ENCODE measurements at regions not wholly inside any gene's neighbourhood (a gene's known extent, or its start where the extent isn't known, plus 50 kb on each side); places are given as distances from the start of the nearest gene placed in this dataset.
A peak's percentile ranks its signal among the peaks of the same experiment; 100 is the strongest.

GRCh38 chr6:1509241-1509640 is 100.5 kb upstream of the FOXC1 start:
- TF ChIP-seq, protein P1, sequence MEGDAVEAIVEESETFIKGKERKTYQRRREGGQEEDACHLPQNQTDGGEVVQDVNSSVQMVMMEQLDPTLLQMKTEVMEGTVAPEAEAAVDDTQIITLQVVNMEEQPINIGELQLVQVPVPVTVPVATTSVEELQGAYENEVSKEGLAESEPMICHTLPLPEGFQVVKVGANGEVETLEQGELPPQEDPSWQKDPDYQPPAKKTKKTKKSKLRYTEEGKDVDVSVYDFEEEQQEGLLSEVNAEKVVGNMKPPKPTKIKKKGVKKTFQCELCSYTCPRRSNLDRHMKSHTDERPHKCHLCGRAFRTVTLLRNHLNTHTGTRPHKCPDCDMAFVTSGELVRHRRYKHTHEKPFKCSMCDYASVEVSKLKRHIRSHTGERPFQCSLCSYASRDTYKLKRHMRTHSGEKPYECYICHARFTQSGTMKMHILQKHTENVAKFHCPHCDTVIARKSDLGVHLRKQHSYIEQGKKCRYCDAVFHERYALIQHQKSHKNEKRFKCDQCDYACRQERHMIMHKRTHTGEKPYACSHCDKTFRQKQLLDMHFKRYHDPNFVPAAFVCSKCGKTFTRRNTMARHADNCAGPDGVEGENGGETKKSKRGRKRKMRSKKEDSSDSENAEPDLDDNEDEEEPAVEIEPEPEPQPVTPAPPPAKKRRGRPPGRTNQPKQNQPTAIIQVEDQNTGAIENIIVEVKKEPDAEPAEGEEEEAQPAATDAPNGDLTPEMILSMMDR (conservative IDR thresholded peaks at IDR 0.05; ENCODE audit: control insufficient read depth, insufficient read depth, low read depth, low read length): no peak
- H3K4me3 ChIP-seq (ENCODE audit: control insufficient read depth, low read depth, low read length): no peak overlapping the region
- peak; percentile 21 for DNase-seq (ENCODE audit: low read depth)

DNA sequence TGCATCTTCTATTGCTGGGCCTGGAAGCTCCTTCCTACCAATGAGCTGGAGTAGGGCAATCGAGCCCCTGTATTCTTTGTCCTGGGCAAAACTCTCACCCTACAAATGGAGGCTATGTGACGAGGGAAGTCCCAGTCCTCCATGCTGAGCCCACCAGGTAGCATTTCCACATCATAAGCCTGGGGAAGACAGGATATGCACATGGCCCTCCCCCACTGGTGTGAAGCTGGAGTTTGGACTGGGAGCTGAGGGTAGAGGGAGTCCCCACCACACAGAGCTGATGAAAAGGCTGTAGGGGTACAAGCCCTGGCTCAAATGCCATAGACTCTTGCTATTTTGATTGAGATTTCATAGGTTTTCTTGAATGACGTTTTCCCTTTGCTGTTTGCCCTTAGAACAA is 99.5 kb upstream of the FOXC1 start:
- TF ChIP-seq, protein P1 (conservative IDR thresholded peaks at IDR 0.05; ENCODE audit: control insufficient read depth, insufficient read depth, low read depth, low read length): no peak
- no peak for DNase-seq (ENCODE audit: low read depth)
- H3K4me3 ChIP-seq (ENCODE audit: control insufficient read depth, low read depth, low read length): no peak overlapping the region

DNA sequence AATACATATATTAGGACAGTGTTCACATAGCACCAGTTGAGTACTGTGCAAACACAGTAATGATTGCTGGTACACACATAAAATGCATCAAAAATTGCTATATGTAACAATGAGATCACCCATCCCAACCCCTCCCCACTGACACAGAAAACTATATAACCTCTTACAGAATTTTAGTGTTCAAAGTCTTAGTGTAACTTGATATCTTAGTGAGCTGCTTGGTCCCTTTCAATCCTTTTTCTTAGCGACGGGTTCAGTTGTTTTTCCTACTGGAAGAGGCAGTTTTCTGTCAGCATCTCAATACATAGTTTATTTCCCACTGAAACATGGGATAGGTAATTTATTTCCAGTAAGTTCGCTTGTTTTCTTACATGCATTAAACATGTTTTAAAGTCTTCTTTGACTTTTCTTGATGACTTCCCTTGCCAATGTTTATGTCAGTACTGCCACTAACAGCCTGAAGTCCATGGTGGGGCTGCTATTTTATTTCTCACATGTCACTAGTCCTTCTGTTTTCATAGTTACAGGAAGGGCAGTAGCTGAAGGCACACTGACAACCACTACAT is 96.4 kb upstream of the FOXC1 start:
- no peak overlapping the region for H3K4me3 ChIP-seq (ENCODE audit: control insufficient read depth, low read depth, low read length)
- TF ChIP-seq, protein P1 (conservative IDR thresholded peaks at IDR 0.05; ENCODE audit: control insufficient read depth, insufficient read depth, low read depth, low read length): no peak
- DNase-seq (ENCODE audit: low read depth): no peak

DNA sequence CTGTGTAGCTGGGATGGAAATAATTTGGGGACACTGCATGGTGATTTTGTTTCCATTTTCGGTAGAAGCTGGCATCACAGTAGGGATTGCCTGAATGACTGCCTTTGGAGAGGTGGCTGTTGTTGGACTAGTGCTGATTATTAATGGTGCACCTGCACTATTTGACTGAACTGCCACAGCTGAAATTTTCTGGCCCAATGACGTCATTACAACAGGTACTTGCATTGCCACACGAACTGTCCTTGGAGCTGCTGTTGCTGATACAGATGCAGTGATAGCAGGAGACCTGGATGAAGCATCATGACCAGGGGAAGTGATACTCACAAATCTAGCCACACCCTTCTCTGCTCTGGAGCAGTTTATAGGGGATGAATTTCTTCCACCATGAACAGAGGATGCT is 95.6 kb upstream of the FOXC1 start:
- no peak for DNase-seq (ENCODE audit: low read depth)
- no peak overlapping the region for H3K4me3 ChIP-seq (ENCODE audit: control insufficient read depth, low read depth, low read length)
- TF ChIP-seq, protein P1 (conservative IDR thresholded peaks at IDR 0.05; ENCODE audit: control insufficient read depth, insufficient read depth, low read depth, low read length): no peak

GRCh38 chr6:1515280-1515679 is 94.4 kb upstream of the FOXC1 start:
- no peak overlapping the region for H3K4me3 ChIP-seq (ENCODE audit: control insufficient read depth, low read depth, low read length)
- TF ChIP-seq, protein P1 (conservative IDR thresholded peaks at IDR 0.05; ENCODE audit: control insufficient read depth, insufficient read depth, low read depth, low read length): no peak
- no peak for DNase-seq (ENCODE audit: low read depth)

GRCh38 chr6:1515781-1516180 is 93.9 kb upstream of the FOXC1 start:
- DNase-seq (ENCODE audit: low read depth): no peak
- TF ChIP-seq, protein P1 (conservative IDR thresholded peaks at IDR 0.05; ENCODE audit: control insufficient read depth, insufficient read depth, low read depth, low read length): no peak
- no peak overlapping the region for H3K4me3 ChIP-seq (ENCODE audit: control insufficient read depth, low read depth, low read length)
